Hepatic stellate cell (primary cell): ENCODE measurements at regions not wholly inside any gene's neighbourhood (a gene's known extent, or its start where the extent isn't known, plus 50 kb on each side); places are given as distances from the start of the nearest gene placed in this dataset.

Source experiments
- DNase-seq: peaks from one replicate; pipeline ENCODE4 v3.0.0; 2011; ENCODE audit warnings: low spot score

- DNase-seq, result no peak
Measured at GRCh38 chr9:84456527-84456926, 116.0 kb upstream of the SLC28A3 start.

DNA sequence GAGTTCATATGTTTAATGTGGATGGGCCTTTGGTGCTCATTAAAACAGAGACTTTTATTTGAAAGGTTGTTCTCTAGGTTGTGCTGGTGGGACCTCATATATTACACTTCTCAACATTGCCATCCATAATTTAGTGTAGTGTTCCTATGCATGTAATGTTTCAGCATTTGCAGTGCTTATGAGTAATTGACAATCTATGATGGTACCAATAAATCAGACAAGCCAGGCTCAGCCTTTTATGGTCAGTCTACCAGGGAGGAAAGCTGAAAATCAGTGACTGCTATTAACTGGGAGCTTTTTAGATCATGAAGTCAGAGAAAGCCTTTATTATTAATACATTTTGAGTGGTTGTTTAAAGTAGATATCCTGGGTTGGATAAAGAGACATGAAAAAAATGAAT, 120.1 kb upstream of the SLC28A3 start:
- no peak for DNase-seq

DNA sequence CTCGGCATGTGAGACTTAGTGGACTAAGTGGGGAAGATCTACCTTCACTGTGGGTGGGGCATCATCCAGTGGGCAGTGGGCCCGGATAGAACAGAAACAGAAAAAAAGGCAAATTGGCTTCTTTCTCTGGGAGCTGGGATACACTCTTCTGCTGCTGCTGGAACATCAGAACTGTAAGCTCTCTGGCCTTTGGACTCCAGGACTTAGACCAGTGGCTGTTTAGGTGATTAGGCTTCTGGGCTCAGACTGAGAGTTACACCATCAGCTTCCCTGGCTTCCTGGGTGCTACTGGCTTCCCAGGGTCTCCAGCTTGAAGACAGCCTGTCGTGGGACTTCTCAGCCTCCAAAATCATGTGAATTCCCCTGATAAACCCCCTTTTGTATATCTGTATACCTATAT, 122.7 kb upstream of the SLC28A3 start:
- no peak for DNase-seq

DNA sequence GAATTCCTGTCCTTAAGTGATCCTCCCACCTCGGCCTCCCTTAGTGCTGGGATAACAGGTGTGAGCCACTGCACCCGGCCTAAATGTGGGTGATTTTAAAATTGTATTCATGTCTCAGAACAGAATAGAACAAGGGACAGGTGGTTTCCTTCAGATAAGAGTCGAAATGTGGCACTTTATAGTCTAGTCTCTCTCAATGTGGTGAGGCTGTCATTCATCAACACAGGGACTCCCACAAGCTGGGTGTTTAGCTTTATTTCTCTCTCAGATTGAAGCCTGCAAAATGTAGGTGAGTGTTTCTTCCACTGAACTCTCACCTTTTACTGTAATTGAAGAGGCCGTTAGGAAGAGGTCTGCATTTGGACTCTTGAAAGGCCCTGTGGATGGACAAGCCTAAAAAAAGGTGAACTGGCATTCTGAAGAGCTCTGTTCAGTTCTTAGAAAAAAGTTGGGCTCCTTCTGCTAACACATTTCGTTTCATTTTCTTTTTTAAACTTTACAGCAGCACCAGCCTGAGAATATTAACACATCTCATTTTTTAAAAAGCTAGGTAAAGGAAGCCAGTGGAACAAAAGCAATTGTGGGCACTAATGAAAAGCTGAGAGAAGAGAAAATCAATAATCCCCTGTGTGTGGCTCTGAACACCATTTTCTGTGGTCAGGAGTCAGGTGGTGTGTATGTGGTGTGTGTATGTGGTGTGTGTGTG, 126.2 kb upstream of the SLC28A3 start:
- no peak for DNase-seq

DNA sequence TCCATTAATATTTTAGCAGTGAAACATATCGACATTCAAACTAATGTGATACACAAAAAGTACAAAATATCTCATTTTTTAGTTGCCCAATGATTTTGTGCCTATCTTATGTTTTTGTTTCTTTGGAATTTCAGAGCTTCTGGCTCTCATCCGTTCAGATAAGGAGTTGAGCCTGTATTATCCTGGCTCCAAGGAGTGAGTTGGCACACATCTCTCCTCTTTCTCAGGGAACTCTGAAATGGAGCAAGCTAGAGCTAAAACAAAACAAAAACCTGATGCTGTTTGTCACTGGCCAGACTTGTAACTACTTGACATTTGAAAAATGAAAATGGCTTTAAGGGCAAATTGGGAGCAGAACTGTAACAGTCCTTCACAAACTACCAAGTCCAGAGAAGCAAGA, 131.3 kb upstream of the SLC28A3 start:
- DNase-seq, result no peak

- DNase-seq, result no peak
Measured at GRCh38 chr9:84478996-84479395, 138.4 kb upstream of the SLC28A3 start.

- no peak for DNase-seq
Measured at GRCh38 chr9:84480071-84480470, 139.5 kb upstream of the SLC28A3 start.

GRCh38 chr9:84481231-84481630, 140.7 kb upstream of the SLC28A3 start:
- DNase-seq, result no peak

DNA sequence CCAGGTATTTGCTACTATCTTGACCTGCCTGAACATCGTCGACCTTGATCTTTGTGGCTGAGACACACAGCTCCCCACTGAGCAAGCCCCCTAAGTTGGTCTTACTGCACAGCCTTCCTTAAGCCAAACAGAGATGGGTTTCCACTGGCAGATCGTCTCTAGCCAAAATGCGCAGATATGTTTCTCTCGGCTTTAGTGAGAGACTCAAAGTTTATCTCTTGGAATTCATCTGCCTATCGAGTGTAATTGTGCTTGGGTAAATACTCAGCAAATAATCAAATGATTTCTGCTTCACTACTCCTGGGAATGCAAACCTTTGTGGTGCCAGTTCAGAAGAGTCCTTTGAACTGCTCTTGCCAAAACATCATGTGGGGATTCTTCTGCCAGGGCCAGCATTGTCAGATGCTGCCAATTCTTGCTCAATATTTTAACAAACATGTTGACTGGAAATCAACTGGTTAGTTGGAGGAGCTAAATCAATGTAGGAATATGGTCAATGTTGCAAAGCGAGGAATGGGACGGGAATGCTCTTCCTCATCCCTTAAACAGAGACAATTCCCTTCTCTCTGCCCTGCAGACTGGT, 141.2 kb upstream of the SLC28A3 start:
- no peak for DNase-seq

- no peak for DNase-seq
Measured at GRCh38 chr9:84482607-84483006, 142.0 kb upstream of the SLC28A3 start.

DNA sequence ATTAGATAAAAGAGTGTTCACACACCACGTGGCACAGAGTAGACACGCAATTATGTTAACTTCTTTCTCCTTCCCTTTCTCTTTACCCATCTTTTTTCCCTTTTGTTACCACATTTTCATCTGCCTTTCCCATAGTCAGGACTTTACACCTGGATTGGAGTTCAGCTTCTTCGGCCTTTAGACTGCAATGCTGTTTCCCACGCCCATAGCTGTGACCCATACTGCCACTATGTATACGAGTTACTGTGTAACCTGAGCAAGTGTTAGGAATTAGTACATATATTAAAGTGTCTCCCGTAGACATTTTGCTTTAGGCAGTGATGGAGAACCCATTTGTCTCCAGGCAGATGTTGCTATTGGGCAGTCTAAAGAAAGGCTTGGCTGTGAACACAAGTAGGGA, 143.6 kb upstream of the SLC28A3 start:
- no peak for DNase-seq

DNA sequence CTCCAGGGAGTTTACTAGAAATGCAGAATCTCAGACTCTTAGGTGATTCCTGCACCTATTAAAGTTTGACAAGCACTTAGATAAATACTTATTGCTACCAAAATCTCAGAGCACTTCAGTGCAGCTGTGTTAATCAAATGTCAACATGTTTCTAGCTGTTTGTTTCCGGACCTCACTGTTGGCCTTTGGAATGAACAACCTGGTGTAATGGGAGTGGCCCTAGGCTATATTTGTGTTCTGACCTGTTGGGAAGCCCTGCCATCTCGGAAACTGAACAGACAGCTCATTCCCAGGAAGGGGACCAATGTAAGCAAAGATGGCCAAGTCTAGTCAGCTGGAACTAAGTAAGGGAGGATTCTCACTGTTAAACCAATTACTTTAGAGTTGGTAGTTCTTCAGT, 145.0 kb upstream of the SLC28A3 start:
- no peak for DNase-seq

DNA sequence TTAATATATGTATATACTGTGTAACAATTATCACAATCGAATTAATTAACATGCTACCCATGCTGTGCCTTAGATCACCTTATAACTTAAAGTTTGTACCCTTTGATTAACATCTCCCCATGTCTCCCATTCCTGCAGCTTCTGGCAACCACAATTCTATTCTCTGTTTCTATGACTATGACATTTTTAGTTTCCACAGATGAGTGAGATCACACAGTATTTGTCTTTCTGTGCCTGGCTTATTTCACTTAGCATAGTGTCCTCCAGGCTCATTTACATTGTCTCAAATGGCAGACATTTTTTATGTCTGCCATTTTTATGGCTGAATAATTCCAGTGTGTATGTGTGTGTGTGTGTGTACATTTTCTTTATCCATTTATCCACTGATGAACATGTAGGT, 146.1 kb upstream of the SLC28A3 start:
- DNase-seq, result no peak

DNA sequence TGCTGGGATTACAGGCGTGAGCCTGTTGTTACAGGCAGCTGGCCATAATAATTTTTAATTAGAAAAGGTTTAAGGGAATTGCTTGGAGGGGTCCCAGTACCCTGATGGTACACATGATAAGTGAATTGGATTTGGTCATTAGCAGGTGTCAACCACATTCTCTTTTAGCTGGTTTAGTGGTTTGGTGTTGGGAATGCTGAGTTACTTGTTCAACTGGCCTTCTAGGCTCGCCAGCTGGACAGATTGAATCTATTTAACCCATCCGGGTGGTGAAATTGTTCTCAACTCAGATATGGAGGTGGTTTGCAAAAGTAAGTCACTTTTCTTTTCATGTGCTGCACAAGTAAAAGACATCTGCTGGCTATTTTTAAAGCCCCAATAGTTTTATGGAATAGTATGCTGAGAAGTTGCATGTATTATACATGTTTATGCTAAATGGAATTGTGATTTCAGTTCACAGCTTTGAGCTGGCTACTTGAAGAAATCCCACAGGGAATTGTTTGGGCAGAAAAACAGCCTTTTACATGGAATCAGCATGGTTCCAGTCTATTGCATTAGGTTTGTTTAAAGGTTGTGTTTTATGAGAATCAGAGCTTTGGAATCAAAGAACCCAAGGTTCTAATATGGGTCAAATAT, 149.8 kb upstream of the SLC28A3 start:
- DNase-seq, result no peak

- DNase-seq, result no peak
Measured at GRCh38 chr9:84490842-84491325, 150.3 kb upstream of the SLC28A3 start.

DNA sequence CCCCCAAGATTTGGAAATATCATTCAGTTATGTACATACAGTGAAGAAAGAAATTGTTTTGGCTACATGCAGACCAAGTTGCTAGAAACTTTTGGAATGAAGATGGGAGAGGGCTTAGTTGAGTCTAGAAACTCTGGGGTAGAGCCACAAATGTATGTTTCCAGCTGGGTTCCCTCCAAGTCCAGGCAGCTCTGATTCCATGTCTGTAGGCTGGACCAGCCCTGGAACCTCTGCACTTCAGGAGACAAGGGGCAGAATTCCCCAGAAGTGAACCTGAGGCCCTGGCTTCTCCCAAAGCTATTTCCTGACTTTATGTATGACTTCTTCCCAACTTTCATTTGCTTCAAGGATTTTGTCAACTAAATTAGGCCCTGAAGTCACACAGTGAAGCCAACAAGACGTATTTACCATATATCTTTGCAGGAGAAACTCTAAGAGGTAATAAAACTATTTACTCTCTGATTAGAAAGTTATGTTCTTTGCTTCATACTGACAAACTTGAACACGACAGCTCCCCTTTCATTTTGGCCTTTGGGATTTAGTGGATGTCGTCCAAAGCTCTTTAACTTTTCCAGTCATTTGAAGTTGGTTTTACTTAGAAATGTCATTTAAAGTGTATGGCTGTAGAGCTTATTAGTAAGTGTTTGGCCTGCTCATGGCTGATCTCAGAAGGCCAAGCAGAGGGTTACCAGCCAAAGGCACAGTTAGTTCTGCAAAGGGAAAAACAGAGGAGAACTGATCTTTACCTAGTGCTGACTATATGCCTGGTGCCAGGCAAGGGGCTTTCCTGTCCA, 152.0 kb upstream of the SLC28A3 start:
- DNase-seq, result no peak

GRCh38 chr9:84493284-84493947, 152.9 kb upstream of the SLC28A3 start:
- DNase-seq, result no peak

- no peak for DNase-seq
Measured at GRCh38 chr9:84499969-84500582, 159.5 kb upstream of the SLC28A3 start.

DNA sequence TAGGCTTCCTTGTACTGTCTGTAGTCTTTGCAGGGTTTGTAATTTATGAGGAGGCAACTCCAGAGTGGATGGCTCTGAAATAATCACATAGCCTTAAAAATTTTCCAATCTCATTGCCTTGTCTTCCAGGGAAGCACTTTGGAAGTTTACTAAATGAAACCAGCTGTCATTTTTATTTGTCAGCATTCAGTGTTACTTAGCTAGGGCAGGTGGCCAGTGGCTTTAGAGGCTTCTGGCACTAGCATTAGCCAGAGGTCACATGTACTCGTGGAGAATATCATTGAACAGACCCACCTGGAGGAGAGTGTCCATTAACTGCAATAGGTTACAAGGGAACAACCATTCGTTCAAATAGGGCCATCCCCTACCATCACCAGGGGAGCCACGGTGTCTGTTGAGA, 160.3 kb upstream of the SLC28A3 start:
- no peak for DNase-seq

DNA sequence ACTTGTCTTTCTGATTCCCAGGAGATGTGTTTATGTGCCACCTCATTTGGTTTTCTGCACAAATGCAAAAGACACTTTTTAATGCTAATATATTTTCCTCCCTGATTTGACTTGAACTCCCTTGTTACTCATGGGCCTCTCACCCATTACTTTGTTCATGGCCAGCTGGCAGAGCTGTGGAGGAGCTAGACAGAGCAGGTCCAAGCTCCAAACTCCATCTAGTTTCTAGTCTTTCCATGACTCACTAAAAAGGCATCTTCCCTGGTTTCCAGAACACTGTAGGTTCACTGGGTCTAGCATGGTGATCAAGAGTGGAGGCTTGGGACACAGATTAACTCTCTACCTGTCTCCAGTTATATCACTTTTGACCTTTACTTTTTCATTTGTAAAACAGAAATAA, 161.0 kb upstream of the SLC28A3 start:
- DNase-seq, result no peak

GRCh38 chr9:84502066-84502465, 161.5 kb upstream of the SLC28A3 start:
- no peak for DNase-seq

- DNase-seq, result no peak
Measured at GRCh38 chr9:84504360-84504759, 163.8 kb upstream of the SLC28A3 start.
